Ascending aorta (tissue), 2 donors: ENCODE measurements at regions not wholly inside any gene's neighbourhood (a gene's known extent, or its start where the extent isn't known, plus 50 kb on each side); places are given as distances from the start of the nearest gene placed in this dataset.

Source experiments
- DNase-seq, 2 donors: peaks; one replicate each; pipeline ENCODE4 v3.0.0-alpha.2; 2019; ENCODE audit warnings: low spot score in 2 of 2
- H3K27ac ChIP-seq, 2 donors: fragments of 200-600 bp; sonication (generic); one replicate each; pipeline ENCODE4 v1.5.1; 2016 to 2017; ENCODE audit warnings: mild to moderate bottlenecking in 1 of 2
- H3K27me3 ChIP-seq: fragments of 200-600 bp; sonication (generic); one replicate; pipeline ENCODE4 v1.5.1; 2017
- H3K36me3 ChIP-seq, 2 donors: fragments of 200-600 bp; sonication (generic); one replicate each; pipeline ENCODE4 v1.5.1; 2016
- H3K4me1 ChIP-seq, 2 donors: fragments of 200-600 bp; sonication (generic); one replicate each; pipeline ENCODE4 v1.5.1; 2016 to 2017; ENCODE audit warnings: mild to moderate bottlenecking in 1 of 2
- H3K4me3 ChIP-seq, 2 donors: fragments of 200-600 bp; sonication (generic); one replicate each; pipeline ENCODE4 v1.5.1; 2016 to 2017; ENCODE audit warnings: mild to moderate bottlenecking in 1 of 2
- H3K9me3 ChIP-seq, 2 donors: fragments of 200-600 bp; sonication (generic); one replicate each; pipeline ENCODE4 v1.5.1; 2016
- CTCF ChIP-seq, 3 experiments: fragments of 200-600 bp in 2 of 3; fragments of 450-650 bp in 1 of 3; sonication (generic) in 2 of 3; IDR thresholded peaks; one replicate each; pipeline ENCODE4 v1.5.1; 2016 to 2019; ENCODE audit warnings: antibody characterized with exemption in 3 of 3, mild to moderate bottlenecking in 1 of 3, moderate library complexity in 1 of 3
- intact Hi-C: fragments of 100-400 bp; cut with DNase I; formaldehyde crosslinking; loops from one replicate; pipeline ENCODE4 v1.15.1; 2023

- H3K9me3 ChIP-seq: no peaks in the 10 kb centered on the region
- no peak overlapping the region for H3K27ac ChIP-seq
- no peak for DNase-seq
- no peaks in the 10 kb centered on the region for H3K4me1 ChIP-seq
- H3K4me3 ChIP-seq: no peak overlapping the region
- H3K27me3 ChIP-seq: no peaks in the 10 kb centered on the region
- TF ChIP-seq CTCF (IDR thresholded peaks at IDR 0.05): no peak
- no peaks in the 10 kb centered on the region for H3K36me3 ChIP-seq
- intact Hi-C loops: no loop called here
Measured at GRCh38 chr5:117877731-117878130, 1110.6 kb downstream of the DTWD2 start.

- H3K36me3 ChIP-seq: no peaks in the 10 kb centered on the region
- H3K4me1 ChIP-seq: no peaks in the 10 kb centered on the region
- no peak overlapping the region for H3K4me3 ChIP-seq
- no peak for DNase-seq
- intact Hi-C loops: no loop called here
- H3K9me3 ChIP-seq: no peaks in the 10 kb centered on the region
- H3K27ac ChIP-seq: no peak overlapping the region
- no peaks in the 10 kb centered on the region for H3K27me3 ChIP-seq
- no peak for TF ChIP-seq CTCF (IDR thresholded peaks at IDR 0.05)
Measured at GRCh38 chr5:117872798-117873368, 1115.5 kb downstream of the DTWD2 start.

- intact Hi-C loops: no loop called here
- H3K36me3 ChIP-seq: no peaks in the 10 kb centered on the region
- TF ChIP-seq CTCF (IDR thresholded peaks at IDR 0.05): no peak
Measured at GRCh38 chr5:117869596-117869995, 1118.8 kb downstream of the DTWD2 start.

GRCh38 chr5:117863586-117864296 lies 1124.6 kb downstream of the DTWD2 start:
- no peak for DNase-seq
- intact Hi-C loops: no loop called here
- no peak for TF ChIP-seq CTCF (IDR thresholded peaks at IDR 0.05)

More at GRCh38 chr5:117869596-117869995, 1118.8 kb downstream of the DTWD2 start:
- H3K4me3 ChIP-seq: no peak overlapping the region
- no peaks in the 10 kb centered on the region for H3K4me1 ChIP-seq
- H3K9me3 ChIP-seq: no peaks in the 10 kb centered on the region
- DNase-seq: no peak
- H3K27me3 ChIP-seq: no peaks in the 10 kb centered on the region
- H3K27ac ChIP-seq: no peak overlapping the region

GRCh38 chr5:117860550-117860949 lies 1127.8 kb downstream of the DTWD2 start:
- TF ChIP-seq CTCF (IDR thresholded peaks at IDR 0.05): no peak
- Histone ChIP-seq H3K27ac (no peak overlapping the region), H3K9me3 (no peaks in the 10 kb centered on the region), H3K27me3 (no peaks in the 10 kb centered on the region), H3K36me3 (no peaks in the 10 kb centered on the region), H3K4me3 (no peak overlapping the region), H3K4me1 (no peaks in the 10 kb centered on the region)
- intact Hi-C loops: no loop called here
- no peak for DNase-seq

More at GRCh38 chr5:117863586-117864296, 1124.6 kb downstream of the DTWD2 start:
- H3K9me3 ChIP-seq: no peaks in the 10 kb centered on the region
- H3K27me3 ChIP-seq: no peaks in the 10 kb centered on the region
- no peak overlapping the region for H3K27ac ChIP-seq
- H3K4me3 ChIP-seq: no peak overlapping the region
- no peaks in the 10 kb centered on the region for H3K36me3 ChIP-seq
- no peaks in the 10 kb centered on the region for H3K4me1 ChIP-seq
